ENCODE measurements at regions not wholly inside any gene's neighbourhood (a gene's known extent, or its start where the extent isn't known, plus 50 kb on each side); places are given as distances from the start of the nearest gene placed in this dataset.
A peak's percentile ranks its signal among the peaks of the same experiment; 100 is the strongest.

- Histone ChIP-seq H3K4me1 (ENCODE audit: control insufficient read depth, extremely low read depth, insufficient read depth, low read length) (no peaks in the 10 kb centered on the region), H3K9ac (replicated peaks; ENCODE audit: extremely low read depth, insufficient read depth, low read length) (no peak overlapping the region), H3K27me3 (ENCODE audit: control insufficient read depth in 2 of 2, insufficient read depth in 2 of 2, low read length in 2 of 2) (no peaks in the 10 kb centered on the region), H3K36me3 (ENCODE audit: control insufficient read depth in 2 of 2, extremely low read depth in 1 of 2, insufficient read depth in 2 of 2, low read length in 2 of 2) (no peaks in the 10 kb centered on the region), H4K20me1 (replicated peaks; ENCODE audit: control insufficient read depth, extremely low read depth, insufficient read depth, low read length) (no peaks in the 10 kb centered on the region), H2AFZ (ENCODE audit: low read depth, low read length) (peak overlapping the region; percentile 42), H3K9me3 (replicated peaks; ENCODE audit: control insufficient read depth, insufficient read depth, low read length) (no peaks in the 10 kb centered on the region), H3K9me1 (replicated peaks; ENCODE audit: control insufficient read depth, extremely low read depth, insufficient read depth, low read length) (no peaks in the 10 kb centered on the region), H3K79me2 (ENCODE audit: control insufficient read depth, insufficient read depth, low read length) (no peaks in the 10 kb centered on the region), H3K27ac (ENCODE audit: insufficient read depth, low read depth, low read length) (no peak overlapping the region), H3K4me3 (replicated peaks in 1 of 3; ENCODE audit: insufficient read depth in 1 of 3, low read depth in 1 of 3, low read length in 3 of 3) (no peak overlapping the region), H3K4me2 (ENCODE audit: insufficient read depth, low read length) (no peak overlapping the region)
- ChIA-PET CTCF (interaction anchor here (0.7 to 1.1 kb wide), 4 partner anchors 9 to 668 kb away, joined by 3 read pairs; no protein-coding TSS in a partner anchor), POLR2A (no interaction called here)
- TF ChIP-seq, protein P1, sequence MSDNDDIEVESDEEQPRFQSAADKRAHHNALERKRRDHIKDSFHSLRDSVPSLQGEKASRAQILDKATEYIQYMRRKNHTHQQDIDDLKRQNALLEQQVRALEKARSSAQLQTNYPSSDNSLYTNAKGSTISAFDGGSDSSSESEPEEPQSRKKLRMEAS (IDR thresholded peaks at IDR 0.05; ENCODE audit: insufficient read depth, insufficient read length): no peak
- TF ChIP-seq JUN (IDR thresholded peaks at IDR 0.05; ENCODE audit: borderline replicate concordance, insufficient read depth, insufficient read length, low read depth) (no peak), POLR2A (IDR thresholded peaks at IDR 0.05; ENCODE audit: low read depth, low read length) (no peak), FOS (IDR thresholded peaks at IDR 0.05; ENCODE audit: borderline replicate concordance, insufficient read depth, low read length) (no peak), POLR2AphosphoS5 (IDR thresholded peaks at IDR 0.05; ENCODE audit: insufficient read depth, low read depth, low read length) (no peak), GATA2 (IDR thresholded peaks at IDR 0.05; ENCODE audit: insufficient read depth, insufficient read length, low read depth, low read length) (no peak), EZH2 (IDR thresholded peaks at IDR 0.05; ENCODE audit: borderline replicate concordance, low read depth, low read length, severe bottlenecking) (no peak), MYC (IDR thresholded peaks at IDR 0.05; ENCODE audit: low read depth, low read length) (no peak)
- TF ChIP-seq, protein P2, sequence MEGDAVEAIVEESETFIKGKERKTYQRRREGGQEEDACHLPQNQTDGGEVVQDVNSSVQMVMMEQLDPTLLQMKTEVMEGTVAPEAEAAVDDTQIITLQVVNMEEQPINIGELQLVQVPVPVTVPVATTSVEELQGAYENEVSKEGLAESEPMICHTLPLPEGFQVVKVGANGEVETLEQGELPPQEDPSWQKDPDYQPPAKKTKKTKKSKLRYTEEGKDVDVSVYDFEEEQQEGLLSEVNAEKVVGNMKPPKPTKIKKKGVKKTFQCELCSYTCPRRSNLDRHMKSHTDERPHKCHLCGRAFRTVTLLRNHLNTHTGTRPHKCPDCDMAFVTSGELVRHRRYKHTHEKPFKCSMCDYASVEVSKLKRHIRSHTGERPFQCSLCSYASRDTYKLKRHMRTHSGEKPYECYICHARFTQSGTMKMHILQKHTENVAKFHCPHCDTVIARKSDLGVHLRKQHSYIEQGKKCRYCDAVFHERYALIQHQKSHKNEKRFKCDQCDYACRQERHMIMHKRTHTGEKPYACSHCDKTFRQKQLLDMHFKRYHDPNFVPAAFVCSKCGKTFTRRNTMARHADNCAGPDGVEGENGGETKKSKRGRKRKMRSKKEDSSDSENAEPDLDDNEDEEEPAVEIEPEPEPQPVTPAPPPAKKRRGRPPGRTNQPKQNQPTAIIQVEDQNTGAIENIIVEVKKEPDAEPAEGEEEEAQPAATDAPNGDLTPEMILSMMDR (IDR thresholded peaks at IDR 0.05; ENCODE audit: extremely low read depth in 1 of 2, insufficient read depth in 1 of 2, low read depth in 1 of 2, low read length in 2 of 2): no peak
- dilution Hi-C loops (cut with MboI; ENCODE audit: extremely low pct_ligation_motif_present, low sequenced_read_pairs): no loop called here
- intact Hi-C loops (cut with micrococcal nuclease): no loop called here
- BruUV-seq (replicated peaks): no TSS peak
- DNase-seq (ENCODE audit: low read depth, low spot score) (no peak), FAIRE-seq (no peak)
Measured at GRCh38 chr10:9060314-9060713, 1005.8 kb downstream of the GATA3 start.

Measured in endothelial cell of umbilical vein (primary cell).